Amniotic epithelial cell (primary cell): ENCODE measurements at regions not wholly inside any gene's neighbourhood (a gene's known extent, or its start where the extent isn't known, plus 50 kb on each side); places are given as distances from the start of the nearest gene placed in this dataset.
"Not testable (repeated sequence)": the region's sequence is repeated elsewhere in the genome, so short reads cannot be mapped to it uniquely, and the experiment has no call there.

Experiments
- DNase-seq: peaks from one replicate; pipeline ENCODE4 v3.0.0-alpha.2; 2010; ENCODE audit warnings: low read depth

DNA sequence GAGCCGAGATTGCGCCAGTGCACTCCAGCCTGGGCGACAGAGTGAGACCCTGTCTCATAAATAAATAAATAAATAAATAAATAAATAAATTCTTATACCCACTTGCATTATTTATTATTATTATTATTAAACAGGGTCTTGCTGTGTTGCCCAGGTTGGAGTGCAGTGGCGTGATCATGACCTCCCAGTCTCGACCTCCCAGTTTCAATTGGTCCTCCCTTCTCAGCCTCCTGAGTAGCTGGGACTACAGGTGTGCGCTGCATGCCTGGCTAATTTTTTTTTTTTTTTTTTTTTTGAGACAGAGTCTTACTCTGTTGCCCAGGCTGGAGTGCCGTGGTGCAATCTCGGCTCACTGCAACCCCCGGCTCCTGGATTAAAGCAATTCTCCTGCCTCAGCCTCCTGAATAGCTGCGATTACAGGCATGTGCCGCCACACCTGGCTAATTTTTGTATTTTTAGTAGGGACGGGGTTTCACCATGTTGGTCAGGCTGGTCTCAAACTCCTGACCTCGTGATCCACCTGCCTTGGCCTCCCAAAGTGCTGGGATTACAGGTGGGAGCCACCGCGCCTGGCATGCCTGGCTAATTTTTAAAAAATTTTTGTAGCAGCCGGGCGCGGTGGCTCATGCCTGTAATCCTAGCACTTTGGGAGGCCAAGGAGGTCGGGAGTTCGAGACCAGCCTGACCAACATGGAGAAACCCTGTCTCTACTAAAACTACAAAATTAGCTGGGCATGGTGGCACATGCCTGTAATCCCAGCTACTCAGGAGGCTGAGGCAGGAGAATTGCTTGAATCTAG is 150.2 kb downstream of the SEC14L1 start:
- not testable (repeated sequence) for DNase-seq

DNA sequence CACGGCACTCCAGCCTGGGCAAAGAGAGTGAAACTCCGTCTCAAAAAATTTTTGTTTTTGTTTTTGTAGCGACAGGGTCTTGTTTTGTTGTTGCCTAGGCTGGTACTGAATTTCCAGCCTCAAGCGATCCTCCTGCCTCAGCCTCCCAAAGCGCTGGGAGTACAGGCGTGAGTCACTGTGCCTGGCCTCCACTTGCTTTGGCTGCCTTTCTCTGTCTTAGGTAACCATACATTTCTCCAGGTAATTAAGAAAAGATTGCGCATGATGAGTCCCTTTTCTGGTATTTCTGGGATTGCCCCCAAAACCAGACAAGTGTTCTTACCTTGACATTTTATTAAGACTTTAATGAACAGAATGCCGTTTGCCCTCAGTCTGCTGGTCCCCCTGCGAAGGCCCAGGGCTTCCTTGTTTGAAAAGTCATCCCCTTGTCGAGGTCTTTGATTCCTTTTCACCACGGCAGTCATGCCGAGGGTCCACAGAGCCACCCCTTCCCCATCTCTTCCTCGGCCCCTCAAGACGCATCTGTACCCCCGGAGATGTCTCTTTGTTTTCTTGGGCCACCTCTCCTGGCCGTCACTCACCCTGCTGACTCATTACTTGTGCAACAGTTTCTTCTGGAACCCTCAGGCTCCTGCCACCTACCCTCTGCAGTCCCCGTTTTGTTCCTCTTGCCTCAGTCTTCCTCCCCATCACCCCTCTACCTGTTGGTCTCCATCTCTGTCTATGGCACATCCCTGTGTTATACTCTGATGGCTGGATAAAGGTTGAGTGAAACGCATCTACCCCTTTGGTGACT is 151.0 kb downstream of the SEC14L1 start:
- no peak for DNase-seq

DNA sequence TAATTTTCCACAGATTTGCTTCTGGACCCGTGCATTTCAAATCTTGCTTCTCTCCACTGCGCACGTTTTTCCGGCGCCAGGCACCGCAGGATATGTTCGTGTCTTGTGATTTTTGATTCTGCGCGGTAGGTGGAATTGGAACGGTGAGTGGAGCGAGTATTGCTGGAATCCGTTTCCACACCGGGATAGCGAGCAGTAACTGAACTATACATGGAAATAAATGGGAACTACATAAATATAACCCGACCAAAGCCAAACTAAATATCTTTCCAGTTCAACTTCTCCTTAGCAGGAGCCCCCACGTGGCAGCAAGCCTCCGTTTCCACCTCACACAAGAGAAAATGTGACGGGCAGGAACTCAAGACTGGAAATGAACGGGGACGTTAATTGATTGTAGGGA is 154.0 kb downstream of the SEC14L1 start:
- no peak for DNase-seq

DNA sequence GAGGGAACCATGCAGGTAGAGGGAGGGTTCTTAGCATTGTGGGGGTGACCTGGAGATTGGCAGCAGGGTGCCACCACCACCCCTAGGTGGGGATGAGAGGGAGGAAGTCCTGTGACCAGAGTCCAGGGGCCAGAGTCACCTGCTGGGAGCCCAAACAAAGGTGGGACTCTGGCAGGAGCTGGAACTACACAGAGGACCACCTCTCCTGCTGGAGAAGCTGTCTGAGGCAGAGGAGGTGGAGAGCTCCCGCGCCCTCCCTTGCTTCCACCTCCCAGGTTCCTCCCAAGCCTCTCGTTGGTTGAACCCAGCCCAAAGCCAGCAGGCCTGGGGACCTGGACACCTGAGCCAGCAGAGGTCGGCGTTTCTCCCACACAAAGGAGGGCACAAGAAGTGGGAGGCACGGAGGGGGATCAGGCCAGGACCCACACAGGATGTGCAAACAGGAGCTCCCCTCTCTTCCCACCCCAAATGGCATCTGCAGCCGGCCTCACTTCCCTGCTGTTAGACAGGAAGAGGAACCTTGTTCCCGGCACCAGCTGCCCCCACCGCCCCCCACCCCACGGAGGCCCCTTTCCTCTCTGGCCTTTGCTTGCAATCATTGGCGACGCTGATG is 154.6 kb downstream of the SEC14L1 start:
- DNase-seq: no peak

DNA sequence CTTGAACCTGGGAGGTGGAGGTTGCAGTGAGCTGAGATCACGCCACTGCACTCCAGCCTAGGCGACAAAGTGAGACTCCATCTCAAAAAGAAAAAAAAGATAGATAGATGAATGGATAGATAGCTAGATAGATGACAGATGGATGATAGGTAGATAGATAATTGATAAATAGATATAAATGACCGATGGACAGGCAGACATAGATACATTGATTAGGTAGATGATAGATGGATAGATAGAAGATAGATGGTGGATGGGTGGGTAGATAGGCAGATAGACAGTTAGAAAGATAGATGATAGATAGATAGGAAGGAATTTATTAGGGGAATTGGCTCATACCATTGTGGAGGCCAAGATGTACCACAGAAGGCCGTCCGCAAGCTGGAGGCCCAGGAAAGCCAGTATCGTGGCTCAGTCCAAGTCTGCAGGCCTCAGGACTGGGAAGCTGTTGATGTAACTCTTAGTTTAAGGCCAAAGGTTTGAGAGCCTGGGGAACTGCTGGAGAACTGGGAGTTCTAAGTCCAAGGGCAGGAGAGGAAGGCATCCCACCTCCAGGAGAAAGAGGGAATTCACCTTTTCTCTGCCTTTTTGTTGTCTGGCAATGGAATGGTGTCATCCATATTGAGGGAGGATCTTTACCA is 156.1 kb downstream of the SEC14L1 start:
- DNase-seq: no peak

DNA sequence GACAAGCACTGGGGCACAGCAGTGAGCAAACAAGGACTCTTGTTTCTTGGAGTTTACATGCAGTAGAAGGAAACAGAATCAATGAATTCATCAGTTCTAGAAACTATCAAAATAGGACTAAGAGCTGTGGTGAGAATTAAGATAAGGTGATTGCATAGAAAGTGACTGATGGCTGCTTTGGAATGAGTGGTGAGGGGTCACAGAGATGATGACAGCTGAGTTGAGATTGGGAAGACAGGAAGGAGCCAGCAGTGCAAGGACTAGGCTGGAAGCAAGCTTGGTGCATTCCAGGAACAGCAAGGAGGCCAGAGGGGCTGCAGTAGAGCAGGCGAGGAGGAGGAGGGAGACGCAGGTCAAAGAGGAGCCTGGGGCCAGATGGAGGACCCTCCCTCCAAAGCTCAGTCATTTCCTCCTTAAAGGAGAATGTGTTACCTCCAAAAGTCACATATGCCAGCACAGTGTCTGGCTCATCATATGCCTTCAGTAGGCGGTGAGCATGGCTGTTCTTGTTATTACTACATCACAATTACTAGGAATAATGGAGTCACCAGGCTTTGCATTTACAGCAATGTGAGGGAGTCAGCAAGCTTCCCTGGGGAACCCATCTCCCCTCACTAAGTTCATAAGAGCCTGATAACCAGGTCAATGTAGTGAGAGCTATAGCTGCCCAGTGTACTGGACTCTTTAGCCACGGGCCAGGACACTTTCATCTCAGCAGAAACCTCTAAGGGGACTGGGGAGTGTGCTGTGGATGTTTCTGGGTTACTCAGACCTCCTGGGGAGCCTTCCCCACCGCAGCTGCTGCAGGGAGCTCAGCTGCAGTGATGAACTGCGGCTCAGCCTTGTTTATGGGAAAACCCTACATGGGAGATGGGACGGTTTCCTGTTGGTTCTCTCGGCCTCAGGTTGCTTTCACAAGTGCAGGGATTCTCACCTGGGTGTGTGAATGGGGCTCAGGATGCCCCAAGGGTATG is 157.2 kb downstream of the SEC14L1 start:
- DNase-seq: no peak

DNA sequence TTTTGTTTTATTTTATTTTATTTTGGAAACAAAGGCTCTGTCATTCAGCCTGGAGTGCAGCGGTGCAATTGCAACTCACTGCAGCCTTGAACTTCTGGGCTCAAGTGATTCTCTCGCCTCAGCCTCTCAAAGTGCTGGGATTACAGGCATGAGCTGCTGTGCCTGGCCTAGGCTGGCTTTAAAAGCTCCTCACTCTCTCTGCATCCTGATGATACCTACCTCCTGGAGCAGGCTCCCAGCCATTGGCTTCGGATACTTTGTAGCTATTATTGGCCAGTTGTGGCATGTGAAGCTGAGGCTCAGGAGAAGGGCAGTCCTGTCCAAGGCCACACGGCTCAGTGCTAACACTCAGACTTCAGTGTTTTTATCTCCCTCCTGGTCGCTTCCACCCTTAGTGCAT is 158.0 kb downstream of the SEC14L1 start:
- DNase-seq: no peak

DNA sequence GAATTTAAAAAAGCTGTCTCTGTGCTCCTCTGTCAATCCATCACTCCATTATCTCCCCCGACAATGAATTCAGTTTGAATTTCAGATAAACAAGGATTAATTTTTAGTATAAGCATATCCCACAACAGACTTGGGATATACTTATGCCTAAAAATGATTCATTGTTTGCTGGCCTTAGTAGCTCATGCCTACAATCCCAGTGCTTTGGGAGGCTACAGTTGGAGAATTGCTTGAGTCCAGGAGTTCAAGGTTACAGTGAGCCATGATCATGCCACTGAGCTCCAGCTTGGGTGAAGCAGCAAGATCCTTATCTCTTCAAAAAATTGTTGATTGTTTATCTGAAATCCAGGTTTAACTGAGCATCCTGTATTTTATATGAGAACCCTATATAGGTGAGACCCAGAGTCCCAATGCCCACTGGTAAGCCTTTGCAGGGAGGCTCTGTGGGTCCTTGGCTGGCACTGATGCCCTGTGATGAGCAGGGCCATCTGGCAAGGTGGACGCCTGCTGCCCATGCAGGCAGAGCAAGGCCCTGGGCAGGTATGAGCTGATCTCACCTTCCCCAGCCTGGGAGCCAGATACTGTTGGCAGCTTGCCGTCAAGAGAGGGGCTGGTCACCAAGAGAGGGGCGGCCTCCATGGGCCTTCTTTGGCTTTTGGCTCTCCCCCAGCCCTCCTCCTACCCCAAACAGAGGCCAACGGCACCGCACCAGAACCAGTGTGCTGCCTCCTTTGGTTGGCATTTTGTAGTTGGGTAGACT is 158.7 kb downstream of the SEC14L1 start:
- DNase-seq: no peak

DNA sequence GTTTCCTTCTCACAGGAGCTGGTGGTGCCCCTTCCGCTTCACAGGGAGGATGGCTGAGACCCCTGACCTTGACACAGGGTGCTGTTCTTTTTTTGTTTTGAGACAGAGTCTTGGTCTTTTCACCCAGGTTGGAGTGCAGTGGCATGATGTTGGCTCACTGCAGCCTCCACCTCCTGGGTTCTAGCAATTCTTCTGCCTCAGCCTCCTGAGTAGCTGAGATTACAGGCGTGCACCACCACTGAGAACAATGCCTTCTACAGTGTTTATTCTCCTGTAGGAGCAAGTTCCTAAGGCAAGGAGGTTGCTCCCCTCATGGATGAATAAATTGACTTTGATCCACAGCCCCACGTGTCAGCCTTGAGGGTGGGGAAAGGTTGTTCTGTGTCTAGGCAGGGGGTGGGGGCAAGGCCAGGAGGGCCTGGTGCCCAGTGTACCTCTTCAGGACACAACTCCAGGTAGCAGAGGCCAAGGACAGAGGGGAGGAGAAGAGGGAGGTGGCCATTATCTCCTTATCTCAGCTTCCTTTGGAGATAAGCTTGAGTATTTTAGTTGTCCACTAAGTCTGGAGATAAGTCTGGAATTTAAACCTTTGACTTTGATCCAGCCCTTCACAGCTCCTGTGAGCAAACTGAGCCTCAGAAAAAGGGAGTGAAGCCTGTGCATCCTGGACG is 159.4 kb downstream of the SEC14L1 start:
- peak; percentile 67 for DNase-seq

DNA sequence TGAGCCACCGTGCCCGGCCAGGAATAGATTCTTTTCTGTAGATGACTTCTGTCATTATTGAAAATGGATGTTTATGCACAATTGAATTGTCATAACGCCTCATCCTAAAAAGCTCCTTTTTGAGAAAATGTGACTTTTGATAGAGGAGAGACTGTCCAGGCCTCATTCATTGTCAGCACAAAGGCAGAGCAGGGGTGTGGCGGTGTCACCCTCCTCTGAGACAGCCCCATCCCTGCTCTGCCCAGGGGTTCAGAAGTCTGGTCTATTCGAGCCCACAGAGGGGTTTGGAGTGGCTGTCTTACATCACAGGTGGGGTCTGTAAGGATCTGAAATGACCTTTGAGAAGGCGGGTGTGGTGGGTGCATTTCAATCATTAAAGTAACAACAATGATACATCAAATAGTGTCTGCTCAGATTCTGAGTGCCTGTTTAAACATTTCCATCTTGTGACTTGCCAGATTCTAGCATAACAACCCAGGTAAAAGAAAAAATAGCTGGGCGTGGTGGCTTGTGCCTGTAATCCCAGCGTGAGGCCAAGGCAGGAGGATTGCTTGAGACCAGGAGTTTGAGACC is 161.0 kb downstream of the SEC14L1 start:
- no peak for DNase-seq

DNA sequence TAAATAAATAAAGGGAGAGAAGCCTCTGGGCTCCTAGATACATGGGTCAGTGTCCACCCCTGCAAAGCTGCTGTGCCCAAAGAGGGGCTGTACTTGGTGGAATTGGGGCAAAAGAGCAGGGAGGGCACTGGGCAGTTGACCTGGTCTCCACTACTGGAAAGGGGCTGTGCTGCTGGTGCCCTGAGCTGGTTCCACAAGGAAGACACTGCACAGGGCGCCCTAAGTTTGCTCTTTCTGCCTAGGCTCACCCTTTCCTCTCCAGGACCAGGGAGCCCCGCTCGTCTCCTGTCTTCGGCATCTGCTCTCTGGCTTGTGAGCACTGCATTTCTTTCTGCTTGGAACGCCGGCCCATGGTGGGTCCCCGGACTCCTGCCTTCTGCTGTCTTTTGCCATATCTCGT is 161.9 kb downstream of the SEC14L1 start:
- DNase-seq: no peak

DNA sequence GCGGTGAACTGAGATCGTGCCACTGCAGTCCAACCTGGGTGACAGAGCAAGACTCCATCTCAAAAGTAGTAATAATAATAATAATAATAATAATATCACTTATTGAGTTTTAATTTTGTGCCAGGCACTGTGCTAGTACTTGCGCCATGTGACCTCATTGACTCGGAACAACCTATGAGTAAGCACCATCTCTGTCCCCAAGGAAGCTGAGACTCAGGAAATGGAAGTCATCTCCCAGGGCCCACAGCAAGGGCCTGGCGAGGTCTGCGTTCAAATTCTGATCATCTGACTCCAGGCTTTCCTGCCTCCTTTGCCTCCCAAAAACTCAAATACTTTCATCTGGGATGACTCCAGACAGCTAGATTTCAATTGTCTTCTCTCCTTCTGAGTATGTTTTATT is 162.9 kb downstream of the SEC14L1 start:
- no peak for DNase-seq

DNA sequence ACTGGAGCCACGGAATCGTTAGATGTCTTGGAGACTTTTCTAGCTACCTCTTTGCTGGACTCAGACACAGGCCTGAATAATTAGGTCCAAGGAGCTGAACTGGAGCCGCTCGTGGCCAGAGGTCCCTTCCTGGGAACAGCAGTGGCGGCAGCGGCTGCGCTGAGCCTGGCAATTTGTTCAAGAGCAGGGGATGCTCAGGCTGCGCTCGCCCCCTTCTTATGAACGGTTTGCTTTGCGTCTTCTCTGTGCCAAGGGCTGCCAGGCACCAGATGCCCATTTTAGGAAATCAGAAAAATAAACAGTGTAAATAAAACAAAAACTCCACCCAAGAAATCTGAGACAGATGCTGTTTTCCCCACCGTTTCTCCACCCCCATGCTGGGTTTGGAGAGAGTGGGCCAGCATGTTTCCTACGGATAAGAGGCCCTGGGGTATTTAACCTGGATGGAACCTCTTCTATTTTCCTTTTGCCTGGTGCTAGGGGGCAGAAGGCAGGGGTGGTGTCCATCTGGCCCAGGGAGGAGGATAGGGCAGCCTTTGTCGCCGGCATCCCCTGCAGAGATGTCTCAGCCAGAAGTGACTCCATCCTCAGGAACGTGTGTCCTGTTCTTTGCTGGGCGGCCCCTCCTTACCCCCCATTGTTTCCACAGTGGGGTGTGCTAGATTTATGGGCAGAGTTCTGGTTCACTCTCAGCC is 163.4 kb downstream of the SEC14L1 start:
- DNase-seq: no peak

DNA sequence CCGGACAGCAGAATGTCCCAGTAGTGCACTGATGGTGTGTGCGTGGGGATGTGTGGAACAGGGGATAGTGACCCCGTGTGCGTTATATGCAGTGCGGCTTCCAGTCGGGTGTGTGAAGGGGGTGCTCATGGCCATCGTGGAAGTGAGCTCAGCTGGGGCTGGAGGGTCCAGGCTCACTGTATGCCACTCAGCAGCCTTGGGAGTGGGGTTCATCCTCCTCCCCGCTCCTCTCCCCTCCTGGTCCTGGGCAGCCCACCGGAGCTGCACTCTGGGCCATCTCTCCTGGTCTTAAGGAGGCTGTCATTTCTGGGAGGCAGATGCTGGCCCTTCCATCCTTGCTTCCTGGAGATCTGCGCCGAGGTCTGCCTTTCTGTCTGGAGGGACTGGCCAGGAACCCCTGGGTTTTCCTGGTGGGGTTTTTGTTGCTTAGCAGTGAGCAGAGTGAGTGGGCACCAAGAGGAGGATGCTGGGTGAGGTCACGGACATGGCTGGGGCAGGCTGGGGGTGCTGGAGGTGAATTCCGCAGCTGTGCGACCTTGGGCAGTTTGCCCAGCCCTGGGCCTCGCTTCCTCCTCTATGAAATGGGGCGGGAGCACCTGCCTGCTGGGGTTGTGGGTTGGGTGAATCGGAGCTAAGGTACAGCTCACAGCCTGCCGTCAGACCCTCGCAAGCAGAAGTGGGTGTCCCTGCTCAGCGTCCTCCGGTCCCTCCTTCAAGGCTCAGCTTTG is 164.1 kb downstream of the SEC14L1 start:
- DNase-seq: no peak

DNA sequence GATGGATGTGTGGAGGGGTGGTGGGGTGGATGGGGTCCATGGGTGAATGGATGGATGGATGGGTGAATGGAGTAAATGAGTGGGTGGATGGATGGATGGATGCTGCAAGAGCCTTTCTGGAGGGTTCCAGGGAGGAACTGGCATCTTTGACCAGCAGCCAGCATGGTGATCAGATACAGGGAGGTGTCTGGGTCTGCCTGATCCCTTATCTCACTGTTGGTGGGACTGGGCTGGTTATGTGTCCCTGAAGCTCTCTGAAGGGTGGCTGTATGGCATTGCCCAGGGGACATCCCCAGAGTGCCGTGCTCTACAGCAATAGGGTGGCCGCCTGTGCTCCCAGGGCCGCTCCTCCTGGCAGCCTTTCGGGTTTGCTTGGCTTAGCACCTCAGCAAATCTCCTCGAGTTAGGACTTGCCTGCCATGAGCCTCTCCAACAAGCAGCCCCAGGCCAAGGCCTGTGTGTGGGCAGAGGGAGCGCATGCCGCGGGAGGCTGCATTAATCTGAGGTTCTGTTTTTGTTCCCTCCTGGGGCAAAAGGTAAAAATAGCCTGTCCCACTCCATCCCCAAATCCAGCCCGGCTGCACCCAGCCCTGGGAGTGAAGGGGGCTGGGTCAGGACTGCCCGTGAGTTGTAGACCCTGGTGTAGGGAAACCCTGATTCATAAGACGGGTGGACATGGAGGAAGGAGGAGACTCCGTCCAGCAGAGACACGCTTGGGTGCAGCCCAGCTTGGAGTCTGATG is 165.4 kb downstream of the SEC14L1 start:
- no peak for DNase-seq

DNA sequence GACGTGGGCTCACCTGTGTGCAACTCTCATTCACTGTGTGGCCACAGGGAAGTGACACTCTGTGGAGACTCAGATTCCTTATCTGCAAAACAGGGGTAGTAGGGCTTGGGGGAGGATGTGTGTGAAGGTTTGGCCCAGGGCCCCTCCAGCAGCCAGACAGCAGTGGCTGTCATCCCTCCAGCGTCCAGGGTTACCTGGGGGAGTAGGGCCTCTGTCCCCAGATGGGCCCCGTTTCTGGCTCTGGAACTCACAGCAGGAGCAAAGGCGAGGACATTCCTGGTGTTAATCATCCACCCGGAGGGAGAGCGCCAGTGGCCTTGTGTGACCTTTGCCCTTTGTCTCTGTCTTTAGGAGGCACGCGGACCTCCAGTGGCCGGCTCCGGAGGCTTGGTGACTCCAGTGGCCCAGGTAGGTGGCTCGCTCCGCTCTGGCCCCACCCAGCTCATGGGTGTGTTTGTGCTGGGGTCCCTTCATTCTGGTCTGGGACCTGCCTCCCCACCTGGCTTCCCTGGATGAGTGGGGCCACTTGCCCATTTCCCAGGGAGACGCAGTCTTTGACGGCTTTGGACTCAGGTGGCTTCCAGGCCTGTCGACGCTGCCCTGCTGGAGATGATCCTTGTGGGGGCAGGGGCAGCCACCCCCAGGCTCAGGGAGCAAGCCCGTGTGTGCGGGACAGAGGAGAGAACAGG is 166.2 kb downstream of the SEC14L1 start:
- no peak for DNase-seq
